Mucosa of rectum (tissue), 2 donors: ENCODE measurements at regions not wholly inside any gene's neighbourhood (a gene's known extent, or its start where the extent isn't known, plus 50 kb on each side); places are given as distances from the start of the nearest gene placed in this dataset.
"Not testable (repeated sequence)": the region's sequence is repeated elsewhere in the genome, so short reads cannot be mapped to it uniquely, and the experiment has no call there.

Source experiments
- H3K27ac ChIP-seq, 2 donors: one replicate each; pipeline ENCODE4 v1.7.0; 2013; ENCODE audit warnings: inconsistent platforms in 2 of 2, low read depth in 2 of 2, low read length in 2 of 2
- H3K27me3 ChIP-seq, 2 donors: one replicate each; pipeline ENCODE4 v1.7.0; 2013; ENCODE audit warnings: low read length in 2 of 2; ENCODE audit not compliant: control insufficient read depth in 2 of 2, insufficient read depth in 2 of 2
- H3K36me3 ChIP-seq, 2 donors: one replicate each; pipeline ENCODE4 v1.7.0; 2013; ENCODE audit warnings: low read length in 2 of 2; ENCODE audit not compliant: control insufficient read depth in 2 of 2, insufficient read depth in 2 of 2
- H3K4me1 ChIP-seq, 2 donors: one replicate each; pipeline ENCODE4 v1.7.0; 2013; ENCODE audit warnings: low read length in 2 of 2, mild to moderate bottlenecking in 1 of 2; ENCODE audit not compliant: control insufficient read depth in 2 of 2, insufficient read depth in 2 of 2
- H3K4me3 ChIP-seq, 2 donors: one replicate each; pipeline ENCODE4 v1.7.0; 2013; ENCODE audit warnings: low read length in 2 of 2
- H3K9ac ChIP-seq, 2 donors: one replicate each; pipeline ENCODE4 v1.7.0; 2013; ENCODE audit warnings: low read length in 2 of 2, low read depth in 1 of 2, mild to moderate bottlenecking in 1 of 2
- H3K9me3 ChIP-seq, 2 donors: one replicate each; pipeline ENCODE4 v1.7.0; 2013; ENCODE audit warnings: low read length in 2 of 2; ENCODE audit not compliant: control insufficient read depth in 2 of 2
- donor health status: healthy.
- donor health status: Normal muscosa, but diverticular disease.

DNA sequence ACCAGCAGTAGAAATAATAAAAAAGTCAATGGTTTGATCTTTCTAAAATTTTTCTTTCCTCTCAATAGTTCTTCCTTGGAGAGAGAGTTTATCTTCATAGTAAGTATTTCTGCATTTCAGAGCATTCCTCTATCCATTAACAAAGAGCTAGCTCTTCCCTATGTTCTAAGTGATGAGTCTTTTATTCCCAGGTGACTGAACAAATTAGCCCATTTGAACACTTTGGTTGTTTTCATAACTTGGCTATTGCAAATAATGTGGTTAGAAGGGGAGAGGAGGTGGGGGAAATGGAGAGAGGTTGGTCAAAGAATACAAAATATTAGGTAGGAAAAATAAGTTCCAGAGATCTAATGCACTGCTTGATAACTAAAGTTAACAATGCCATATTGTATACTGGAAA lies 598.9 kb downstream of the KCNT2 start:
- no peaks in the 10 kb centered on the region for H3K27me3 ChIP-seq
- no peak overlapping the region for H3K4me3 ChIP-seq
- H3K9ac ChIP-seq, result no peak overlapping the region
- H3K27ac ChIP-seq, result no peak overlapping the region
- H3K9me3 ChIP-seq, result no peaks in the 10 kb centered on the region
- no peaks in the 10 kb centered on the region for H3K36me3 ChIP-seq
- H3K4me1 ChIP-seq, result no peaks in the 10 kb centered on the region

DNA sequence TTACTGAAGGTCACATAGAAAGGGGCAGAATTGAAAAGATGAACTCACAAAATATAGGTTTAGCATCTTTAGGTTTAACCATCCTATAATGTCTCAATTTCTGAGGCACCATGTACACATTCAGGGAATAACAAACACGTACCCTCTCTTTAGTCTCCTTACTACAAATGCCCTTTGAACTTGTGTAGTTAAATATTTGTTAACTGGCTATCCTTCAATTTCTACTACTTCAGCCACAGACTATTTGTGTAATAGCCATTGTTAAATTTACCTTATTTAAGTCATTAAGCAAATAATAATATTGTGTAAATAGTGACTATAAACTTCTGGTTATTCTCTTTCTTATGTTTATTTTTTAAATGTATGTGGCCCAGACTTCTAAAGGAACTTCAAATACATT lies 600.5 kb downstream of the KCNT2 start:
- Histone ChIP-seq H3K27ac (no peak overlapping the region), H3K27me3 (no peaks in the 10 kb centered on the region), H3K36me3 (no peaks in the 10 kb centered on the region)

DNA sequence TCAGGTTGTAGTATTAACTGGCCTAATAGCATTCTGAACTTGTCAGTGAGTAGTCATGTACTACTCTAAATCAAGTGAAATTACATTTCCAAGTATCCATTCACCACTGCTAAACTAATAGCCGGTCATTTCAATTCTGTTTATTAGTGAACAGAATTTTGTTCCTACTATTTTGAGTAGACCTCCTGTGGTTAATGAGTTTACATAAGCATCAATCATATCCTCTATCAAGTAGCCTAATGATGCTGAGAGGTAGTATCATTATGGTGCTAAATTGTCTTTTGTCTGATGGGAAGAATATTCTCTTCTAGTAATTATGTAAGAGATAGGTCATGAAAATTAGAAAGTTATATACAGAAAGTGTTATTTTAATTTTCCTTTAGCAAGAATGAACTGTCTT lies 602.8 kb downstream of the KCNT2 start:
- Histone ChIP-seq H3K36me3 (no peaks in the 10 kb centered on the region), H3K27me3 (no peaks in the 10 kb centered on the region), H3K27ac (no peak overlapping the region), H3K4me1 (no peaks in the 10 kb centered on the region), H3K9ac (no peak overlapping the region), H3K4me3 (no peak overlapping the region), H3K9me3 (no peaks in the 10 kb centered on the region)

More for the DNA sequence above, 600.5 kb downstream of the KCNT2 start:
- no peaks in the 10 kb centered on the region for H3K4me1 ChIP-seq
- no peaks in the 10 kb centered on the region for H3K9me3 ChIP-seq
- no peak overlapping the region for H3K9ac ChIP-seq
- H3K4me3 ChIP-seq, result no peak overlapping the region

DNA sequence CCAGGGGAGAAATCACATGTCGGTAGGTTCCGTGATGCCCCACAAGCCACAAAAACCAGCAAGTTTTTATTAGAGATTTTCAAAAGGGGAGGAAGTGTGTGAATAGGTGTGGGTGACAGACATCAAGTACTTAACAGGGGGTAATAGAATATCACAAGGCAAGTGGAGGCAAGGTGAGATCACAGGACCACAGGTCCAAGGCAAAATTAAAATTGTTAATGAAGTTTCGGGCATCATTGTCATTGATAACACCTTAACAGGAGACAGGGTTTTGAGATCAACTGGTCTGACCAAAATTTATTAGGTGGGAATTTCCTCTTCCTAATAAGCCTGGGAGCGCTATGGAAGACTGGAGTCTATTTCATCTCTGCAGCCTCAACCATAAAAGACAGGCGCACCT lies 603.9 kb downstream of the KCNT2 start:
- H3K9me3 ChIP-seq, H3K27ac ChIP-seq, H3K36me3 ChIP-seq, H3K9ac ChIP-seq, H3K4me3 ChIP-seq, H3K27me3 ChIP-seq, H3K4me1 ChIP-seq: not testable (repeated sequence)

DNA sequence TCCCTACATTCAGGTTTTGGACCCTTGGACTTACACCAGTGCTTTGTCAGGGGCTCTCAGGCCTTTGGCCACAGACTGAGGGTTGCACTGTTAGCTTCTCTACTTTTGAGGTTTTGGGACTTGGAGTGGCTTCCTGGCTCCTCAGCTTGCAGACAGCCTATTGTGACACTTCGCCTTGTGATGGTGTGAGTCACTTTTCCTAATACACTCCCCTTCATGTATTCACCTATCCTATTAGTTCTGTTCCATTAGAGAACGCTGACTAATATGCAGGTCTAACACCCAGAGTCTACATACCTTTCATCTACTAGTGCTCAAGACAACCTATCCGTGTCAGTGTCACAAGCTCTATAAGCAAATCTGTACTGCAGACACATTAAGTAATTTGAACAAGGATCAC lies 605.3 kb downstream of the KCNT2 start:
- Histone ChIP-seq H3K4me3 (no peak overlapping the region), H3K27ac (no peak overlapping the region), H3K36me3 (no peaks in the 10 kb centered on the region), H3K9me3 (no peaks in the 10 kb centered on the region), H3K9ac (no peak overlapping the region), H3K27me3 (no peaks in the 10 kb centered on the region), H3K4me1 (no peaks in the 10 kb centered on the region)

DNA sequence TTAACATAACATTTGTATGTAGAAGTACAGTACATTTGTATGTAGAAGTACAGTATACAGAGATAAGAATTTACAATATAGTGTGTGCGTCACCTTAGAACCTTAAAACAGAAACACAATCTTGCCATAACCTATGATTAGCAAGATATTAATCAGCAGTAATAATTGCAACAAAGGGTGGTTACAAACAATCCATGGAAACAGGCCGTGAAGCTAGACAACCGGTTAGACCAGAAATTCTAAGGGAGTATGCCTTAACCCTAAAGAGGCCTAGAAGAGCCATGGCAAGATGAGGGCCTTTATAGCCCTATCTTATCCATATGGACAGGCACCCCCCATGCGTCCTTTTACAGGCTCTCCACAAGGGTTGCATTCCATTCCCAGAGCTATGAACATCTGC lies 605.9 kb downstream of the KCNT2 start:
- H3K27me3 ChIP-seq, H3K9ac ChIP-seq, H3K4me1 ChIP-seq, H3K9me3 ChIP-seq, H3K27ac ChIP-seq, H3K36me3 ChIP-seq, H3K4me3 ChIP-seq: not testable (repeated sequence)

DNA sequence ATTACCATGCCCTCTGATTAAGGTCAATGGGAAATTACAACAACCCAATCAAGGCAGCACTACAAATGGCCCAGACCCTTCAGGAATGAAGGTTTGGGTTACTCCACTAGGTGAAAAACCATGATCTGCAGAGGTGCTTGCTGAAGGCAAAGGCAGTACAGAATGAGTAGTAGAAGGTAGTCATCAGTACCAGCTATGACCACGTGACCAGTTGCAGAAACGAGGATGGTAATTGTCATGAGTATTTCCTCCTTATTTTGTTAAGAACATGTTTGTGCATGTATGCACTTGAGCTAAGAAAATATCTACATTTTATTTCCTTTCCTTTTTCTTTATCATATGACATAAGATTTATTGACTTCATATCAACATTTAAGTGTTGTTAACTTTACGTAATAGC lies 607.1 kb downstream of the KCNT2 start:
- H3K9me3 ChIP-seq, result no peaks in the 10 kb centered on the region
- H3K36me3 ChIP-seq, result no peaks in the 10 kb centered on the region
- H3K4me1 ChIP-seq, result no peaks in the 10 kb centered on the region
- no peaks in the 10 kb centered on the region for H3K27me3 ChIP-seq
- H3K4me3 ChIP-seq, result no peak overlapping the region
- no peak overlapping the region for H3K9ac ChIP-seq
- no peak overlapping the region for H3K27ac ChIP-seq

DNA sequence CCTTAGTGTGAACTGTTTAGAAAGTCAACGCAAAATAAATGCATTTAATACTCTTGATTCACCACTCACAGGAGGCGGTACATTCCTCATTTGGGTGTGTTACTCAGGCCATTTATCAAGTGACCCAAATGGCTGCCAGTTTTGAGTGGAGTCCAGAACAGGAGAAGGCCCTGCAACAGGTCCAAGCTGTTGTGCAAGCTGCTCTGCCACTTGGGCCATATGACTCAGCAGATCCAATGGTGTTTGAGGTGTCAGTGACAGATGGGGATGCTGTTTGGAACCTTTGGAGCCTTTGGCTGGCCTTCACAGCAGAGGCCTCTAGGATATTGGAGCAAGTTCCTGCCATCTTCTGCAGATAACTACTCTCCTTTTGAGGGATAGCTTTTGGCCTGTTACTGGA lies 609.2 kb downstream of the KCNT2 start:
- no peak overlapping the region for H3K27ac ChIP-seq
- H3K9ac ChIP-seq, result no peak overlapping the region
- H3K4me1 ChIP-seq, result no peaks in the 10 kb centered on the region
- H3K9me3 ChIP-seq, result no peaks in the 10 kb centered on the region
- H3K36me3 ChIP-seq, result no peaks in the 10 kb centered on the region
- H3K27me3 ChIP-seq, result no peaks in the 10 kb centered on the region
- no peak overlapping the region for H3K4me3 ChIP-seq

DNA sequence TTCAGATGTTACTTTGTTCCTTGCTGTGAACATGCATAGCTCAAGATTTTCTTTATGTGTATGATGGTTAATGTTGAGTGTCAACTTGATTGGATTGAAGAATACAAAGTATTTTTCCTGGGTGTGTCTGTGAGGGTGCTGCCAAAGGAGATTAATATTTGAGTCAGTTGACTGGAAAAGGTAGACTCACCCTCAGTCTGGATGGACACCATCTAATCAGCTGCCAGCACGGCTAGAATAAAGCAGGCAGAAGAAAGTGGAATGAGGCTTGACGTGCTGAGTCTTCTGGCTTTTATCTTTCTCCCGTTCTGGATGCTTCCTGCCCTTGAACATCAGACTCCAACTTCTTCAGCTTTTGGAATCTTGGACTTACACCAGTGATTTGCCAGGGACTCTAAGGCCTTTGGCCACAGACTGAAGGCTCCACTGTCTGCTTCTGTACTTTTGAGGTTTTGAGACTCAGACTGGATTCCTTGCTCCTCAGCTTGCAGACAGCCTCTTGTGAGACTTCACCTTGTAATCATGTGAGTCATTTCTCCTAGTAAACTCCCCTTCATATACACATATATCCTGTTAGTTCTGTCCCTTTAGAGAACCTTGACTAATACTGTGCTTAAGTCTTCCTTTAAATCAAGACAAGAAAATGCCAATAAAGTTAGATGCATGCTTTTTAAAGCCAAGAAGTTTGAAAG lies 626.6 kb downstream of the KCNT2 start:
- H3K4me3 ChIP-seq, result no peak overlapping the region

DNA sequence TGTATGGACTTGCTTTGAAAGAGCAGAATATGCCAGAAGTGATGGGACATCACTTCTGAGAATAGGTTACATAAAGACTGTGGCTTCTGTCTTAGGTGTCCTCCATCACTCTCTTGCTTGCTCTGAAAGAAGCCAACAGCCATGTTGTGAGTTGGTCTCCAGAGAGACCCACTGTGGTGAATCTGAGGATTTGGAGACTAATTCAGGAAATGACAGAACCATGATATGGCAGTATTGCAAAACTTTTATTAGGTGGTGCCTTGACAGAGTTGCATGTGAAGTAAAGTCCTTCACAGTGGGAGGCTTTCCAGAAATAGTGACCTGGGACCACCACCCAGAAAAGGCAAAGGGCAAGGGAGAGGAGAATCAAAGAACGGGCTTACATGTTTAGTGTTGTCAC lies 628.6 kb downstream of the KCNT2 start:
- Histone ChIP-seq H3K9ac (no peak overlapping the region), H3K9me3 (no peaks in the 10 kb centered on the region), H3K4me3 (no peak overlapping the region), H3K27ac (no peak overlapping the region), H3K36me3 (no peaks in the 10 kb centered on the region), H3K4me1 (no peaks in the 10 kb centered on the region), H3K27me3 (no peaks in the 10 kb centered on the region)

More for the DNA sequence above, 626.6 kb downstream of the KCNT2 start:
- no peaks in the 10 kb centered on the region for H3K36me3 ChIP-seq
- no peak overlapping the region for H3K9ac ChIP-seq
- H3K9me3 ChIP-seq, result no peaks in the 10 kb centered on the region
- H3K27me3 ChIP-seq, result no peaks in the 10 kb centered on the region
- no peak overlapping the region for H3K27ac ChIP-seq
- no peaks in the 10 kb centered on the region for H3K4me1 ChIP-seq
